NCI-H1105 treated with DMSO at 0.1 percent for 48 hours (cell line): ENCODE measurements at regions not wholly inside any gene's neighbourhood (a gene's known extent, or its start where the extent isn't known, plus 50 kb on each side); places are given as distances from the start of the nearest gene placed in this dataset.
"Not testable (repeated sequence)": the region's sequence is repeated elsewhere in the genome, so short reads cannot be mapped to it uniquely, and the experiment has no call there.

Source experiments
- DNase-seq: peaks from one replicate; lab custom pipeline; 2025; lab: John Stamatoyannopoulos, UW

GRCh38 chr11:38156495-38157146 is 1558.6 kb upstream of the RAG2 start:
- no peak for DNase-seq

GRCh38 chr11:38155856-38156255 is 1557.8 kb upstream of the RAG2 start:
- DNase-seq = no peak

- no peak for DNase-seq
Observed at GRCh38 chr11:38153985-38154384, 1555.9 kb upstream of the RAG2 start.

GRCh38 chr11:38143852-38144251 is 1545.8 kb upstream of the RAG2 start:
- no peak for DNase-seq

GRCh38 chr11:38138972-38139371 is 1540.9 kb upstream of the RAG2 start:
- DNase-seq = no peak

- no peak for DNase-seq
Observed at GRCh38 chr11:38136887-38137286, 1538.9 kb upstream of the RAG2 start.

- no peak for DNase-seq
Observed at GRCh38 chr11:38131535-38131934, 1533.5 kb upstream of the RAG2 start.

GRCh38 chr11:38130976-38131375 is 1532.9 kb upstream of the RAG2 start:
- DNase-seq = no peak

GRCh38 chr11:38130514-38130913 is 1532.5 kb upstream of the RAG2 start:
- DNase-seq = no peak

GRCh38 chr11:38123673-38124072 is 1525.6 kb upstream of the RAG2 start:
- no peak for DNase-seq

GRCh38 chr11:38116616-38117015 is 1518.6 kb upstream of the RAG2 start:
- DNase-seq = not testable (repeated sequence)

GRCh38 chr11:38115381-38115780 is 1517.3 kb upstream of the RAG2 start:
- not testable (repeated sequence) for DNase-seq

GRCh38 chr11:38100836-38101462 is 1502.9 kb upstream of the RAG2 start:
- DNase-seq = no peak

GRCh38 chr11:38095268-38095667 is 1497.2 kb upstream of the RAG2 start:
- DNase-seq = no peak

- no peak for DNase-seq
Observed at GRCh38 chr11:38089726-38090125, 1491.7 kb upstream of the RAG2 start.

- no peak for DNase-seq
Observed at GRCh38 chr11:38060920-38061319, 1462.9 kb upstream of the RAG2 start.

GRCh38 chr11:38060136-38060535 is 1462.1 kb upstream of the RAG2 start:
- no peak for DNase-seq

GRCh38 chr11:38046571-38047135 is 1448.6 kb upstream of the RAG2 start:
- DNase-seq = no peak

- no peak for DNase-seq
Observed at GRCh38 chr11:38043060-38043459, 1445.0 kb upstream of the RAG2 start.

GRCh38 chr11:38038777-38039176 is 1440.7 kb upstream of the RAG2 start:
- DNase-seq = no peak

GRCh38 chr11:38019072-38019775 is 1421.2 kb upstream of the RAG2 start:
- no peak for DNase-seq

GRCh38 chr11:38014405-38014804 is 1416.4 kb upstream of the RAG2 start:
- no peak for DNase-seq

- no peak for DNase-seq
Observed at GRCh38 chr11:38013157-38013556, 1415.1 kb upstream of the RAG2 start.
